GM23338 (cell line): ENCODE measurements at regions not wholly inside any gene's neighbourhood (a gene's known extent, or its start where the extent isn't known, plus 50 kb on each side); places are given as distances from the start of the nearest gene placed in this dataset.

Experiments
- ATAC-seq: fragments of 200-7000 bp; cut with Tn5 transposase; 3 replicates; pipeline ENCODE4 v1.9.1; 2020
- DNase-seq: peaks from one replicate; pipeline ENCODE4 v3.0.0-alpha.2; 2015; ENCODE audit warnings: low spot score
- H2AFZ ChIP-seq: fragments of 200-600 bp; sonication (generic); 2 replicates; pipeline ENCODE4 v1.8.0; 2016; ENCODE audit warnings: antibody characterized with exemption, mild to moderate bottlenecking, moderate library complexity
- H3F3A ChIP-seq: fragments of 200-600 bp; sonication (generic); replicated peaks from 2 replicates; pipeline ENCODE4 v1.8.0; 2017; ENCODE audit warnings: antibody characterized with exemption, mixed run types, low read depth
- H3K27ac ChIP-seq: fragments of 200-600 bp; sonication (generic); 2 replicates; pipeline ENCODE4 v1.6.1; 2016; ENCODE audit warnings: low read depth
- H3K27me3 ChIP-seq: fragments of 200-600 bp; sonication (generic); 2 replicates; pipeline ENCODE4 v1.8.0; 2016; ENCODE audit warnings: mild to moderate bottlenecking, mixed run types, moderate library complexity; ENCODE audit not compliant: insufficient read depth
- H3K36me3 ChIP-seq: fragments of 200-600 bp; sonication (generic); 2 replicates; pipeline ENCODE4 v1.8.0; 2016; ENCODE audit warnings: mild to moderate bottlenecking; ENCODE audit not compliant: insufficient read depth
- H3K4me1 ChIP-seq: fragments of 200-600 bp; sonication (generic); 2 replicates; pipeline ENCODE4 v1.8.0; 2016; ENCODE audit warnings: mild to moderate bottlenecking, moderate library complexity; ENCODE audit not compliant: insufficient read depth
- H3K4me2 ChIP-seq: fragments of 200-600 bp; sonication (generic); 2 replicates; pipeline ENCODE4 v1.7.1; 2017; ENCODE audit warnings: mixed run types
- H3K4me3 ChIP-seq: fragments of 200-600 bp; sonication (generic); 2 replicates; pipeline ENCODE4 v1.6.1; 2016; ENCODE audit warnings: mixed run types
- H3K79me2 ChIP-seq: fragments of 200-600 bp; sonication (generic); replicated peaks from 2 replicates; pipeline ENCODE4 v1.8.0; 2017; ENCODE audit warnings: mild to moderate bottlenecking; ENCODE audit not compliant: insufficient read depth
- H3K9me2 ChIP-seq: fragments of 200-600 bp; sonication (generic); 2 replicates; pipeline ENCODE4 v1.8.0; 2017; ENCODE audit not compliant: insufficient read depth
- H4K20me1 ChIP-seq: fragments of 200-600 bp; sonication (generic); replicated peaks from 2 replicates; pipeline ENCODE4 v1.8.0; 2017; ENCODE audit warnings: mild to moderate bottlenecking; ENCODE audit not compliant: insufficient read depth
- H3K27ac Mint-ChIP-seq: 2 replicates; pipeline ENCODE4 v1.8.0; 2020; ENCODE audit warnings: inconsistent platforms, mild to moderate bottlenecking, moderate library complexity, mixed read lengths
- H3K27me3 Mint-ChIP-seq: 3 replicates; pipeline ENCODE4 v1.8.0; 2022; ENCODE audit warnings: low read depth, mild to moderate bottlenecking, moderate library complexity, mixed read lengths, inconsistent platforms; ENCODE audit not compliant: insufficient read depth, poor library complexity
- H3K36me3 Mint-ChIP-seq: 3 replicates; pipeline ENCODE4 v1.8.0; 2021; ENCODE audit warnings: low read depth, mild to moderate bottlenecking, inconsistent platforms, moderate library complexity, mixed read lengths
- H3K4me1 Mint-ChIP-seq: 3 replicates; pipeline ENCODE4 v1.8.0; 2020; ENCODE audit warnings: mild to moderate bottlenecking, inconsistent platforms, mixed read lengths
- H3K4me3 Mint-ChIP-seq: 3 replicates; pipeline ENCODE4 v1.8.0; 2021; ENCODE audit warnings: moderate library complexity, mild to moderate bottlenecking, inconsistent platforms, mixed read lengths
- H3K9me3 Mint-ChIP-seq: 3 replicates; pipeline ENCODE4 v1.8.0; 2020; ENCODE audit warnings: moderate library complexity, mild to moderate bottlenecking, inconsistent platforms, mixed read lengths
- CREB1 ChIP-seq: fragments of 250-450 bp; sonication (Bioruptor Pico); IDR thresholded peaks from 2 replicates; pipeline ENCODE4 v1.5.0; 2020; ENCODE audit warnings: low read depth, mild to moderate bottlenecking, moderate library complexity
- CTCF ChIP-seq, 2 experiments: fragments of 200-600 bp in 1 of 2; sonication (generic) in 1 of 2; conservative IDR thresholded peaks; 2 replicates each; pipeline versions ENCODE4 v1.5.1 to v1.6.1; 2016 to 2017; ENCODE audit warnings: antibody characterized with exemption in 2 of 2, low read depth in 2 of 2, mild to moderate bottlenecking in 2 of 2, moderate library complexity in 1 of 2
- ETS1 ChIP-seq: IDR thresholded peaks from 2 replicates; pipeline ENCODE4 v1.6.1; 2016; ENCODE audit warnings: antibody characterized with exemption
- EZH2 ChIP-seq: fragments of 200-600 bp; sonication (generic); IDR thresholded peaks from one replicate; pipeline ENCODE4 v1.8.0; 2017; ENCODE audit warnings: antibody characterized with exemption, mild to moderate bottlenecking, low read depth; ENCODE audit not compliant: unreplicated experiment
- EZH2phosphoT487 ChIP-seq: fragments of 200-600 bp; sonication (generic); IDR thresholded peaks from one replicate; pipeline ENCODE4 v1.8.1; 2018; ENCODE audit warnings: antibody characterized with exemption; ENCODE audit not compliant: unreplicated experiment
- JUNB ChIP-seq: IDR thresholded peaks from one replicate; pipeline ENCODE4 v1.6.1; 2016; ENCODE audit warnings: antibody characterized with exemption; ENCODE audit not compliant: unreplicated experiment
- NANOG ChIP-seq: IDR thresholded peaks from 2 replicates; pipeline ENCODE4 v1.6.1; 2016; ENCODE audit warnings: antibody characterized with exemption, borderline replicate concordance
- POLR2AphosphoS5 ChIP-seq: IDR thresholded peaks from 2 replicates; pipeline ENCODE4 v1.6.1; 2016; ENCODE audit warnings: antibody characterized with exemption, low read depth
- REST ChIP-seq: IDR thresholded peaks from one replicate; pipeline ENCODE4 v1.6.1; 2018; ENCODE audit warnings: antibody characterized with exemption; ENCODE audit not compliant: unreplicated experiment
- STAT1 ChIP-seq: IDR thresholded peaks from one replicate; pipeline ENCODE4 v1.6.1; 2016; ENCODE audit warnings: antibody characterized with exemption; ENCODE audit not compliant: unreplicated experiment
- ZNF114 ChIP-seq: fragments of 250-450 bp; sonication (Bioruptor Pico); IDR thresholded peaks from 2 replicates; pipeline ENCODE4 v1.5.0; 2020; ENCODE audit warnings: mild to moderate bottlenecking, moderate library complexity
- ZNF331 ChIP-seq: fragments of 250-450 bp; sonication (Bioruptor Pico); IDR thresholded peaks from 2 replicates; pipeline ENCODE4 v1.5.0; 2020; ENCODE audit warnings: low read depth, mild to moderate bottlenecking, moderate library complexity
- ZNF462 ChIP-seq: fragments of 250-450 bp; sonication (Bioruptor Pico); IDR thresholded peaks from 2 replicates; pipeline ENCODE4 v1.5.0; 2020; ENCODE audit warnings: mild to moderate bottlenecking, moderate library complexity

GRCh38 chr5:167305591-167306213 is 985.7 kb upstream of the WWC1 start:
- peaks cover 63% of the 10 kb centered on the region for H3K4me1 Mint-ChIP-seq
- Histone ChIP-seq H2AFZ (no peak overlapping the region), H3K27ac (peak overlapping the region; percentile 64; the same call in 1 of the 2 replicates), H3K36me3 (no peaks in the 10 kb centered on the region), H3K27me3 (no peaks in the 10 kb centered on the region), H3K4me3 (peak overlapping the region; percentile 28), H3K79me2 (no peaks in the 10 kb centered on the region), H3K4me1 (peaks cover 41% of the 10 kb centered on the region), H3K4me2 (peak overlapping the region; percentile 65), H4K20me1 (no peaks in the 10 kb centered on the region), H3F3A (no peaks in the 10 kb centered on the region), H3K9me2 (no peaks in the 10 kb centered on the region)
- TF ChIP-seq ETS1 (no peak), CTCF (conservative IDR thresholded peaks at IDR 0.05; ENCODE audit: low read depth in 2 of 2) (no peak), NANOG (peak; percentile 52; the same call in 1 of the 2 replicates), EZH2 (no peak), STAT1 (no peak), ZNF462 (CRISPR knock-in tag) (peak; percentile 88), REST (no peak), EZH2phosphoT487 (no peak), JUNB (no peak), ZNF114 (CRISPR knock-in tag) (no peak), POLR2AphosphoS5 (no peak), CREB1 (CRISPR knock-in tag) (0 out of 2 replicates have a peak, but pooled peaks have one; percentile 8), ZNF331 (CRISPR knock-in tag) (peak; percentile 21; the same call in 1 of the 2 replicates)
- peak; percentile 86 for ATAC-seq
- H3K27ac Mint-ChIP-seq, result peak overlapping the region; percentile 71
- peak; percentile 68 for DNase-seq
- peak overlapping the region; percentile 44 for H3K4me3 Mint-ChIP-seq
- no peaks in the 10 kb centered on the region for H3K36me3 Mint-ChIP-seq
- H3K9me3 Mint-ChIP-seq, result no peaks in the 10 kb centered on the region; the same call in 2 of the 3 replicates
- H3K27me3 Mint-ChIP-seq, result peaks cover 11% of the 10 kb centered on the region
